IPS-20b (cell line): ENCODE measurements at regions not wholly inside any gene's neighbourhood (a gene's known extent, or its start where the extent isn't known, plus 50 kb on each side); places are given as distances from the start of the nearest gene placed in this dataset.
"Not testable (repeated sequence)": the region's sequence is repeated elsewhere in the genome, so short reads cannot be mapped to it uniquely, and the experiment has no call there.

Source experiments
- H3K27ac ChIP-seq: one replicate; pipeline ENCODE4 v1.5.1; 2013; ENCODE audit warnings: low read length
- H3K27me3 ChIP-seq: 2 replicates; pipeline ENCODE4 v1.6.1; 2013; ENCODE audit warnings: mild to moderate bottlenecking, low read length, inconsistent platforms; ENCODE audit not compliant: insufficient read depth
- H3K36me3 ChIP-seq: 2 replicates; pipeline ENCODE4 v1.6.1; 2013; ENCODE audit warnings: low read depth, mild to moderate bottlenecking, inconsistent platforms, low read length, moderate library complexity; ENCODE audit not compliant: insufficient read depth
- H3K4me1 ChIP-seq: 2 replicates; pipeline ENCODE4 v1.6.1; 2013; ENCODE audit warnings: mild to moderate bottlenecking, control low read depth, inconsistent platforms, low read length, moderate library complexity; ENCODE audit not compliant: insufficient read depth
- H3K4me3 ChIP-seq: 2 replicates; pipeline ENCODE4 v1.5.1; 2013; ENCODE audit warnings: mild to moderate bottlenecking, low read length, inconsistent platforms
- H3K9ac ChIP-seq: 2 replicates; pipeline ENCODE4 v1.6.1; 2013; ENCODE audit warnings: low read depth, mild to moderate bottlenecking, inconsistent platforms, low read length, moderate library complexity
- H3K9me3 ChIP-seq: 2 replicates; pipeline ENCODE4 v1.6.1; 2013; ENCODE audit warnings: mild to moderate bottlenecking, low read depth, low read length, inconsistent platforms; ENCODE audit not compliant: insufficient read depth

GRCh38 chr1:148049115-148049496 lies 103.0 kb downstream of the NBPF11 start:
- H3K4me3 ChIP-seq, result peak overlapping the region; percentile 66
- H3K9ac ChIP-seq, H3K36me3 ChIP-seq, H3K4me1 ChIP-seq, H3K27ac ChIP-seq, H3K9me3 ChIP-seq, H3K27me3 ChIP-seq: not testable (repeated sequence)

- not testable (repeated sequence) for H3K9me3 ChIP-seq, H3K9ac ChIP-seq, H3K36me3 ChIP-seq, H3K27me3 ChIP-seq, H3K27ac ChIP-seq, H3K4me1 ChIP-seq
- H3K4me3 ChIP-seq, result peak overlapping the region; percentile 66
Observed at GRCh38 chr1:148048423-148049114, 103.5 kb downstream of the NBPF11 start.

- H3K4me3 ChIP-seq, H3K4me1 ChIP-seq, H3K27ac ChIP-seq, H3K9me3 ChIP-seq, H3K27me3 ChIP-seq, H3K36me3 ChIP-seq, H3K9ac ChIP-seq: not testable (repeated sequence)
Observed at GRCh38 chr1:148045872-148046271, 106.2 kb downstream of the NBPF11 start.

GRCh38 chr1:148044495-148044894 lies 107.6 kb downstream of the NBPF11 start:
- not testable (repeated sequence) for H3K9me3 ChIP-seq, H3K4me3 ChIP-seq, H3K36me3 ChIP-seq, H3K27me3 ChIP-seq, H3K27ac ChIP-seq, H3K4me1 ChIP-seq, H3K9ac ChIP-seq
